ENCODE measurements at regions not wholly inside any gene's neighbourhood (a gene's known extent, or its start where the extent isn't known, plus 50 kb on each side); places are given as distances from the start of the nearest gene placed in this dataset.
"Not testable (repeated sequence)": the region's sequence is repeated elsewhere in the genome, so short reads cannot be mapped to it uniquely, and the experiment has no call there.

- DNase-seq (ENCODE audit: low read depth in 2 of 2): not testable (repeated sequence)
Observed at GRCh38 chr15:20289538-20290103, 252.0 kb downstream of the GOLGA6L6 start.

GRCh38 chr15:20288800-20289537, 252.6 kb downstream of the GOLGA6L6 start:
- DNase-seq (ENCODE audit: low read depth in 2 of 2): not testable (repeated sequence)

- not testable (repeated sequence) for DNase-seq (ENCODE audit: low read depth in 2 of 2)
Observed at GRCh38 chr15:20286559-20286958, 255.0 kb downstream of the GOLGA6L6 start.

- DNase-seq (ENCODE audit: low read depth in 2 of 2): not testable (repeated sequence)
Observed at GRCh38 chr15:20285696-20286300, 255.8 kb downstream of the GOLGA6L6 start.

GRCh38 chr15:20284891-20285535, 256.6 kb downstream of the GOLGA6L6 start:
- DNase-seq (ENCODE audit: low read depth in 2 of 2): not testable (repeated sequence)

- DNase-seq (ENCODE audit: low read depth in 2 of 2): not testable (repeated sequence)
Observed at GRCh38 chr15:20283651-20284050, 257.9 kb downstream of the GOLGA6L6 start.

GRCh38 chr15:20282491-20282943, 259.1 kb downstream of the GOLGA6L6 start:
- DNase-seq (ENCODE audit: low read depth in 2 of 2): not testable (repeated sequence)

GRCh38 chr15:20281567-20282275, 259.9 kb downstream of the GOLGA6L6 start:
- not testable (repeated sequence) for DNase-seq (ENCODE audit: low read depth in 2 of 2)

GRCh38 chr15:20280933-20281463, 260.6 kb downstream of the GOLGA6L6 start:
- no peak for DNase-seq (ENCODE audit: low read depth in 2 of 2)

GRCh38 chr15:20280141-20280932, 261.3 kb downstream of the GOLGA6L6 start:
- DNase-seq (ENCODE audit: low read depth in 2 of 2): not testable (repeated sequence)

GRCh38 chr15:20279056-20279455, 262.5 kb downstream of the GOLGA6L6 start:
- not testable (repeated sequence) for DNase-seq (ENCODE audit: low read depth in 2 of 2)

GRCh38 chr15:20278376-20278775, 263.2 kb downstream of the GOLGA6L6 start:
- DNase-seq (ENCODE audit: low read depth in 2 of 2): not testable (repeated sequence)

- not testable (repeated sequence) for DNase-seq (ENCODE audit: low read depth in 2 of 2)
Observed at GRCh38 chr15:20277451-20277850, 264.1 kb downstream of the GOLGA6L6 start.

GRCh38 chr15:20276312-20277114, 265.1 kb downstream of the GOLGA6L6 start:
- not testable (repeated sequence) for DNase-seq (ENCODE audit: low read depth in 2 of 2)

GRCh38 chr15:20275373-20275967, 266.1 kb downstream of the GOLGA6L6 start:
- DNase-seq (ENCODE audit: low read depth in 2 of 2): not testable (repeated sequence)

- DNase-seq (ENCODE audit: low read depth in 2 of 2): no peak
Observed at GRCh38 chr15:20272422-20273184, 269.0 kb downstream of the GOLGA6L6 start.

GRCh38 chr15:20271647-20272046, 270.0 kb downstream of the GOLGA6L6 start:
- no peak for DNase-seq (ENCODE audit: low read depth in 2 of 2)

GRCh38 chr15:20269956-20270355, 271.6 kb downstream of the GOLGA6L6 start:
- DNase-seq (ENCODE audit: low read depth in 2 of 2): not testable (repeated sequence)

All from stimulated activated CD8-positive, alpha-beta memory T cell treated with anti-CD3 and anti-CD28 coated beads, Interleukin-7, amount 100 ng/mL, for 4 hours (primary cell).